Activated CD4-positive, alpha-beta T cell treated with anti-CD3 and anti-CD28 coated beads, Interleukin-2, amount 50 U/mL, for 1 hour (primary cell): ENCODE measurements at regions not wholly inside any gene's neighbourhood (a gene's known extent, or its start where the extent isn't known, plus 50 kb on each side); places are given as distances from the start of the nearest gene placed in this dataset.
"Not testable (repeated sequence)": the region's sequence is repeated elsewhere in the genome, so short reads cannot be mapped to it uniquely, and the experiment has no call there.

ENCODE experiments used
- DNase-seq: peaks from one replicate; pipeline ENCODE4 v3.0.0-alpha.2; 2020

DNA sequence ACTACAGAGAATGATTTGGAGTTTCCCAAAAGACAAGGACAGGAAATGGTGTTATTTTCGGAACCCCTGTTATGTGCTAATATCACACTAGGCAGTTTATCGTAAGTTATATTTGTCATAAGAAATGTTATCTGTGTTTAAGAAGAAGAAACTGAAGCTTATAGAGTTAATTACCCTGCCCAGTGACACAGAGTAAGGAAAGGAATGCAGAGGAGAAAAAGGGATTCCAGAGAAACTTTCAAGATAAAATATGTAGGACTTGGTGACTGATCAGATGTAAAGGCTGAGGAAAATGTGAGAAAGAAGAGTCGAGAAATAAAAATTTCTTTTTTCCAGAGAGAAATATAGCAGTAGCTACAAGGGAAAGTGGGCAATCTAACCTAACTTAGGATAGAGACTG, 63.5 kb upstream of the ZNF746 start:
- no peak for DNase-seq

DNA sequence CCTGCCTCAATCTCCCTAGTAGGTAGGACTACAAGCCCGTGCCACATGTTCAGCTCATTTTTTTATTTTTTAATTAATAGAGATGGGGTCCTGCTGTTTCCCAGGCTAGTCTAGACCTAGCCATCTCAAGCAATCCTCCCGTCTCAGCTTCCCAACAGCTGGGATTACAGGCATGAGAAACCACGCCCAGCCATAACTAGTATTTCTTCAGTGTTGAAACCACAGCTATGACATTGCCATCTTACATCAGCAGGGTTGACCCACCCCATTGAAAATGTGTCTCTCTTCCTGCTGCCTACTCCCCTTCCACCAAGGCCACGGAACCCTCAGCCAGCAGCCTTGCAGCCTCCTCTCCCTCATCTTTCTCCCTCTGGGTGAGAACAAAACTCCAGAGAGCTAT, 62.1 kb upstream of the ZNF746 start:
- no peak for DNase-seq

DNA sequence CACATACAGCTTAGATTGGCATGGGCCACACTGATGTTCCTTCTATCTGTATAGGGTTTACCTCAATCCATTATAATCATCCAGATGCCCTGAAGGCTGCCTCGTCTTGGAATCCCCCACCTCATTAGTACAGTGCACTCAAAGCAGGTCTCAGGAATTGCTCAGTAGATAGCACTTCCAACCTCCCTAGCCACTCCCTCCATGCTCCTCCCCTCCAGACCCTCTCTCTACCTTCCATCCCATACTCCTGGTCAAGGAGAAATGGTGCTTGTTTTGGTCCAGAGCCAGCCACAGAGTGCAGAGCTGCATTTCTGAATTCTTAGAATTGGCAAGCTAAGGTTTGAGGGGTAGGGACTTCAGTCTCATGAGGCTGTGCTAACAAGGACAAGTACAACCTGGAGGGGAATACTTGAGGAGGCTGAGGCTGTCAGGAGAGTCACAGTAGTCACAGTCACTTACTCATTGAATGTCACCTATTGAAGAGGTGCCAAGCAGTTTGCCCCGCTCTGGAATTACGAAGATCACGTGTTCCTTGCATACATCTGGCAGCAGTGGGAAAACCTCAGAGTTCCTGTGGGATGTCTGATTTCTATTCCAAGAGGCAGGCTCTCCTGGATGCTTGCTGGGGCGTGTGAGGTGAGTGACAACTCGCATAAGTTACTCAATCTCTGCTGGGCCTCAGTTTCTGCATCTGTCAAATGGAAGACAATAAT, 60.7 kb upstream of the ZNF746 start:
- DNase-seq: no peak

DNA sequence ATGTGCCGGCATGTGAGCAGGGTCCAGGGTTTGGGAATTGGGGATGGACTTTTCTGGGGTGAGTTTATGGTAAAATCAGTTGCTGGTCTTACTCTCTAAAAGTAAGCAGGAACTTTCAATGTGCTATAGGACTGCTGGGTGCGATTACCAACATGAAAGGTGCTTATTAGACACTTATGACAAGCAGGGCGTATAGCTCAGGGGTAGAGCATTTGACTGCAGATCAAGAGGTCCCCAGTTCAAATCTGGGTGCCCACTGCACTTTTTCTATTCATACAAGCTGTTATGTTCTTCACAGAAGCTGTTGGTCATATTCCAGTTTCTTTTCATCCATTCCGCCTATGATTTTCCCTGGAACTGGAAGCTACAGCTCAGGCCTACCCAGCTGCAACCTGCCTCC, 58.9 kb upstream of the ZNF746 start:
- not testable (repeated sequence) for DNase-seq

DNA sequence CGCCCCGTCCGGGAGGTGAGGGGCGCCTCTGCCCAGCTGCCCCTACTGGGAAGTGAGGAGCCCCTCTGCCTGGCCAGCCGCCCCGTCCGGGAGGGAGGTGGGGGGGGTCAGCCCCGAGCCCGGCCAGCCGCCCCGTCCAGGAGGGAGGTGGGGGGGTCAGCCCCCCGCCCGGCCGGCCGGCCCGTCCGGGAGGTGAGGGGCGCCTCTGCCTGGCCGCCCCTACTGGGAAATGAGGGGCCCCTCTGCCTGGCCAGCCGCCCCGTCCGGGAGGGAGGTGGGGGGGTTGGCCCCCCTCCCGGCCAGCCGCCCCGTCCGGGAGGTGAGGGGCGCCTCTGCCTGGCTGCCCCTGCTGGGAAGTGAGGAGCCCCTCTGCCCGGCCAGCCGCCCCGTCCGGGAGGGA, 57.2 kb upstream of the ZNF746 start:
- DNase-seq: not testable (repeated sequence)

DNA sequence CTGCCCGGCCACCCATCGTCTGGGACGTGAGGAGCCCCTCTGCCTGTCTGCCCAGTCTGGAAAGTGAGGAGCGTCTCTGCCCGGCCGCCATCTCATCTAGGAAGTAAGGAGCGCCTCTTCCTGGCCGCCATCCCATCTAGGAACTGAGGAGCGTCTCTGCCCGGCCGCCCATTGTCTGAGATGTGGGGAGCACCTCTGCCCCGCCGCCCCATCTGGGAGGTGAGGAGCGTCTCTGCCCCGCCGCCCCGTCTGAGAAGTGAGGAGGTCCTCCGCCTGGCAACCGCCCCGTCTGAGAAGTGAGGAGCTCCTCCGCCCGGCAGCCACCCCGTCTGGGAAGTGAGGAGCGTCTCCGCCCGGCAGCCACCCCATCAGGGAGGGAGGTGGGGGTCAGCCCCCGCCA, 56.4 kb upstream of the ZNF746 start:
- DNase-seq: not testable (repeated sequence)

DNA sequence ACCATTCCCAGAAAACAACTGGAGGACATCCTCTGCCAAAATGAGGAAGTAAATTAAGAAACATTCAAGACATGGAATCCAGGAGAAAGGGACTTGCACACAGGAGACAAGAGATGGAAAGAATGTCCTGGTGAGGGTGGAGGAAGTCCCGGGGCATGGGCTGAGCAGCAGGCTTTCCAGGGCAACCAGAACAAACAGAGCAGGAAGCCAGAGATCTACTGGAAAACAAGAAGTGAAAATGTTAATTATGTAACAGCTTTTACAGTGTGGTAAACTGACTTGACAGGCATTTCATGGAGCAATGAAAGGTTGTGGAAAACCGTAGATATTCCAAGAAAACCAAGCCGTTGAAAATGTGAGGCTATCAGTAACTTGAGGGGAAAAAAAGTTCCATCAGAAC, 55.2 kb upstream of the ZNF746 start:
- DNase-seq: no peak
